Astrocyte (in vitro differentiated cells and primary cell): ENCODE measurements at regions not wholly inside any gene's neighbourhood (a gene's known extent, or its start where the extent isn't known, plus 50 kb on each side); places are given as distances from the start of the nearest gene placed in this dataset.

ENCODE experiments used
- CTCF ChIP-seq: IDR thresholded peaks from 2 replicates; pipeline ENCODE4 v1.5.1; 2011; ENCODE audit warnings: low read depth, mild to moderate bottlenecking, inconsistent platforms, low read length, moderate library complexity; ENCODE audit not compliant: insufficient read depth
- EZH2 ChIP-seq: IDR thresholded peaks from 2 replicates; pipeline ENCODE4 v1.6.1; 2012; ENCODE audit warnings: mild to moderate bottlenecking, low read length, inconsistent platforms; ENCODE audit not compliant: insufficient read depth

- TF ChIP-seq CTCF (no peak), EZH2 (no peak)
Observed at GRCh38 chr9:85112391-85112790, 442.9 kb downstream of the NTRK2 start.
